ENCODE measurements at regions not wholly inside any gene's neighbourhood (a gene's known extent, or its start where the extent isn't known, plus 50 kb on each side); places are given as distances from the start of the nearest gene placed in this dataset.

GRCh38 chr7:16095171-16095950 is 326.0 kb downstream of the CRPPA start:
- TF ChIP-seq, protein P1, sequence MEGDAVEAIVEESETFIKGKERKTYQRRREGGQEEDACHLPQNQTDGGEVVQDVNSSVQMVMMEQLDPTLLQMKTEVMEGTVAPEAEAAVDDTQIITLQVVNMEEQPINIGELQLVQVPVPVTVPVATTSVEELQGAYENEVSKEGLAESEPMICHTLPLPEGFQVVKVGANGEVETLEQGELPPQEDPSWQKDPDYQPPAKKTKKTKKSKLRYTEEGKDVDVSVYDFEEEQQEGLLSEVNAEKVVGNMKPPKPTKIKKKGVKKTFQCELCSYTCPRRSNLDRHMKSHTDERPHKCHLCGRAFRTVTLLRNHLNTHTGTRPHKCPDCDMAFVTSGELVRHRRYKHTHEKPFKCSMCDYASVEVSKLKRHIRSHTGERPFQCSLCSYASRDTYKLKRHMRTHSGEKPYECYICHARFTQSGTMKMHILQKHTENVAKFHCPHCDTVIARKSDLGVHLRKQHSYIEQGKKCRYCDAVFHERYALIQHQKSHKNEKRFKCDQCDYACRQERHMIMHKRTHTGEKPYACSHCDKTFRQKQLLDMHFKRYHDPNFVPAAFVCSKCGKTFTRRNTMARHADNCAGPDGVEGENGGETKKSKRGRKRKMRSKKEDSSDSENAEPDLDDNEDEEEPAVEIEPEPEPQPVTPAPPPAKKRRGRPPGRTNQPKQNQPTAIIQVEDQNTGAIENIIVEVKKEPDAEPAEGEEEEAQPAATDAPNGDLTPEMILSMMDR (IDR thresholded peaks at IDR 0.05) = no peak
- no peak for TF ChIP-seq POLR2A (IDR thresholded peaks at IDR 0.05)
- no peak for TF ChIP-seq POLR2AphosphoS5 (IDR thresholded peaks at IDR 0.05)
